GM18868 (cell line): ENCODE measurements at regions not wholly inside any gene's neighbourhood (a gene's known extent, or its start where the extent isn't known, plus 50 kb on each side); places are given as distances from the start of the nearest gene placed in this dataset.

ENCODE experiments used
- ATAC-seq: cut with Tn5 transposase; IDR thresholded peaks from one replicate; pipeline ENCODE4 v1.9.1; 2021; ENCODE audit warnings: mild to moderate bottlenecking, moderate library complexity; ENCODE audit not compliant: unreplicated experiment

DNA sequence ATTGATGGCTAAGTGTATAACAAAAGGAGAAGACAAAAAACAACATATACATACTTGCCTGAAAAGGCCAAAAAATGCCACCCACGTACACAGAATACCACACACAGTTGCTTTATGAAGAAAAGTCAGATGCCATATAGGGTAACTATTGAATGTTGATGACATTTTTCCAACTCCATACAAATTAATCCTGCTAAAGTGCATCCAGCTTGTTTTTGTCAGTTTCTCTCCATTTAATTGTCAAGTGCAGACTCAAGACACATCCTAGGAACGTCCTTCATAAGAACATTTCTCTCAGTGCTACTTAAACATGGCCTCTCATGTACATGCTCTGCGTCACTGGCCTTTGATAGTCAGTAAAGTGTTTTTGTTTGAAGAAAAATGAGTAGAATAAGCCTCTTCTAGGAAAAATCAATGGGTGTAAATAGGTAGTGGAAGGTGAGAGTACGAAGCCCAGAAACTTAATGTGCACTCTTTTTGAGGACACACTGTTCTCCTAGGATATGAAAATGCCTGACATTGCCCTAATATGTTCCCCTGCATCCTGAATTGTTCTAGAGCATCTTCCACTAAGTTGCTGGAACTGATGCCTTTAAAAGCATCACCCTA is 267.4 kb upstream of the ATP11B start:
- ATAC-seq: no peak

DNA sequence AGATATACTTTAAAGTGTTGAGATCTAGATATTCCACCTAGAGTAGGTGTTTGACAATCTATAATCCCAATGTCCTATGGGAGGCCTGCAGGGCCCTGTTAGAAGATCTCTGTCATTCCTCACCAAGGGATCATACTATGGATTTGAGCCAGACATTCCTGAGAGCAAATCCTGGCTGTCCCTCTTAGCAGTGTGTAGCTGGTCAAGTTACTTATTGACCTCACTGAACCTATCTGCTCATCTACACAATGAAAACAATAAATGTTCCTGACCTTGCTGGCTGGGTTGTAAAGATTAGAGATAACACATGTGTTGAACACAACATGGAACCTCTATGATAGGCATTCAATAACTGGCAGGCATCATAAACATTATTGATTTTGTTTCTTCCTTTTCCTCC is 265.6 kb upstream of the ATP11B start:
- ATAC-seq: no peak

DNA sequence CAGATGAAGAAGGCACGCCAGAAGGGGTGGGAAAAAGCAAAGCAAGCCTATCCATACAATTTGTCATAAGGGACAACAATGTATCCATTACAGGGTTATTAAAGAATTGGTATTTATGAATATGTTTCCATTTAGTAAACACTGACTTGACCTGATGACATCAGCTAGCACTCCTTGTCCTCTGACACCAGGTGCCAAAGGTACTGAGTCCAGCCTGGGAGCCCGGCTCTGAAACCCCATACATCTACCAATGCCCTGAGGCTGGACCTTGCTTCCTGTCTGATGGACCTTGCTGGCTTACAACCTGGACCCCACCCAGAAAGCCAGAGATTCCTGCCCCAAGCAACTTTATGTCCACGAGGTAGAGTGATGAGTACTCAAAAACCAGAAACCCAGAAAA is 263.0 kb upstream of the ATP11B start:
- no peak for ATAC-seq

DNA sequence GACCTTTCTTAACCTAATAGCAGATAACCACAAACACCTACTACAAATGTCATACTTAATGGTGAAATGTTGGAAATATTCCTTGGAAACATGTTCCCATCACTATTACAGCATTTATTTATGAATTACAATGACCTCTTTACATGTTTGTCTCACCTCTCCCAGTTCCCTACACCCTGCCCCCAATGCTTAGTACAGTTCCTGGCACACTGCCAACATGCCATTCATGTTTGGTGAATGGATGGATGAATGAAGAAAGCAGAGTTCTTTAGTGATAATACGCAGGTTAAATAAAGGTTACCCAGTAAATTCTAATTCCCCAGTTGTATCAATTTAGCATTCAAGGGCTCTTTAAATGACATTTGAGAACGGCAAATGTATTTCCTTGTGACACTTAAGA is 259.9 kb upstream of the ATP11B start:
- no peak for ATAC-seq

DNA sequence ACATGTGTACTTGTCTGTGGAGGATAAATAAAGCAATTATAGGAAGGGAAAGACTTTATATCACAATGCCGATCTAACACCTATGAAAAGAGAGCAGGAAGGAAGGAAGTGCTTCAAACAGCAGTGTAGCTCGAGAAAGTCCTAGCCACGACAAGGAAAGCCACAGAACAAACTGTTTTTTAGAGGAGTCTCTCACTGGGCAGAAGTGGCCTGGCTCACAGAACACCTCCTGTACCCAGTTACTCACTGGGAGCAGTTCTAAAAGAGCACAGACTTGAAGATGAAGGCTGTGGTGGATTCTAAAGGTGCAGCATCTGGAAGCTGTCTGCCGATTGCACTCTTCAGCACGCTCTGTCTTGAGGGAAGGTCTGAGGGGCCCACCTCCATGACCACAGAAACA is 248.8 kb upstream of the ATP11B start:
- ATAC-seq: no peak

DNA sequence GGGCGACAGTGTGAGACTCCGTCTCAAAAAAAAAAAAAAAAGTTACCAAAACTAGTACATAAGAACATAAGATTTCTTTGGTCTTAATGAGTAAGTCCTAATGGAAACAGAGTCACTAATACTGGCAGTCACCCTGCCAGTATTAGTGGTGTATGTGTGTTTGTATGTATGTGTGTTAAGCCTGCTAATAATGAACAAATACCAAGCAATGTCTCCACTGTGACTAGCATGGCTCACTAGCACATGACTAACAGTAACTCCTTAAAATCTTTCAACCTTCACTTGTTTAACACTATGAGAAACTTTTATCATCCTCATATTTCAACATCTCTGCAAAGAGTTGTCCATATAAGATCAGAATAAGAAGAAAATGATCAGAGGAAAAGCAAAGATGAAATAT is 231.0 kb upstream of the ATP11B start:
- no peak for ATAC-seq

DNA sequence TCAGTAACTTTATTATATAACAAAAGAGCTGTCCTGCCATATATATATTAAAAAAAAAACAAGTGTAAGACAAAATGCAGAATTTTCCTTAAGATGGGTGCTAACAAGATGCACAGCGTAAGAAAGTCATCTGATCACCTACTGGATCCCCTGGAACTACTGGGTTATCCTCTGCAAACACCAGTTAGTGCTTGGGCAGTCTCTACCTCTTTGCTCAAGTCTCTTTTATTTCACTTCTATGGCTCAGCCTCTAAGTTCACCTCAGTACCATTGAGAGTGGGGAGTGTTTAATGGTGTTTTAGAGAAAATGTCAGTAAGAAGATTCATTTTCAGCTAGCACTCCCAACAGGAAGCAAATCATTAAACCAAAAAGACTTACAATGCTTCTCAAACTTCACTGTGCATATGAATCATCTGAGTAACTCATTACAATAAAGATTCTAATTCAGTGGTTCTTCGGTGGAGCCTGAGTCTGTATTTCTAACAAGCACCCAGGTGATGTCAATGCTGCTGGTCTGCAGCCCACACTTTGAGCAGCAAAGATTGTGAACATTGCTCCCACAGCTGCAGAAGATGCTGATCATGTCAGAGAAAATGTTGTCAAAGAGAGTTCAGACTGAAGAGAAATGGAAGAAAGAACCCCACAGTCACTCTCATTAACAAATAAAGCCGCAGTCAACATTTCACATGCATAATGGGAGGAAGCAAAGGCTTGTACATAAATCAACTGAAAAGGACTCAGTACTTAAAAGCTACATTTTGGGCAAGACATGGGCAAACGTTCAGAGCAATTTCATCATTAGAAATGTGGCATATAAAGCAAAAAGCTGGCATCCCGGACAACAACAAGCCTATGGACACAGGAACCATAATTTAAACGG is 227.1 kb upstream of the ATP11B start:
- ATAC-seq: no peak

DNA sequence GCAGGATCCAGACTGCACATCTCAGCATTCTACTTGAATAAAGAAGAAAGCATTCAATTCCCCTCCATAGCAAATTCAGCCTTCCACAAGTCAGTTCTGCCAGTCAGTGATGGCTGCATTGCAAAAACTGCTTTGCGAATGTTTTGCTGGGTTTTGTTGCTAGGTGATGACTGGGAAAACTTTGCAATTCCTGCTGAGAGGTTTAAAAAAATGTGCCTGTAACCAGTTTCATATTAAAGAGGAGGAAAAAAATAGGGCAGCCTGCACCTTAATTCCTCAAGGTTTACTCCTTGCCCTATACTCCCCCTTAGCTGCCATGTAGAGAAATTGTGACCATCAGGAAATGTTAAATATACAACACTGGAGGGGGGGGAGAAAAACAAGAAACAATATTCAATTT is 225.6 kb upstream of the ATP11B start:
- ATAC-seq: no peak

DNA sequence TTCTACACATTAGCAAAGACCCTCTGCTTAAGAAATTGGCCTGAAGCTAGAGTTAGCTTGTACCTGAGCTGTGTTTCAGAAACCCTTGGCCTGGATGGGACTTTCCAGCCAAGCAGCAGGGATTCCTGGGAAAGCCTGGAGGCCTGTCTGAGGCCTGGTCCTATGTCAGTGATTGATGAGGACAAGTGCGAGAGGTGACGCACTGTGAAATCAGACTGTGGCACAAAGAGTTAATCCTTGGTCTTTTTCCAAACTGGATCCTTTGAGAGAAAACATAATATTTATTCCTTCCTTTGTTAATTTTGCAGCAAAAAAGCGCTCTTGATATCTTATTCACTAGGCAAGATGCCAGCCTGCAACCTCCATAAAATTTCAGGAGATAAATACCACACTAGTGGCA is 225.0 kb upstream of the ATP11B start:
- no peak for ATAC-seq

DNA sequence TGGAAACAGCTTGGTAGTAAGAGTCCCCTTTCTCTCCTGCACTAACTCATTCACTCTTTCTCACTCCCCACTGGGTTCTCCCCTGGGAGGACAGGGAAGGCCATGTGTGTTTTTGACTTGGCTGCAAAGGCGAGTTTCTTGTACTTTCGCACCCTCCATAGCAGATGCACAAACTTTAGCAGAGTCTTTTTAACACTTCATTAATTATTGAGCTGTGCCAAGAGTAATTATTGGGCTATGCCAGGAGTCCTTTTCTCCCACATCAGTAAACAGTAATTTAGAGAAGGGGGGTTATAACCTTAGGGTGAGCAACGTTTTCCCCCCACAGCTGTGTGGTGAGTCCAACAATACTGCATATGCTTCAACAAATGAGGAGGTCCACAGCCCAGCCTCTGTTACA is 224.4 kb upstream of the ATP11B start:
- no peak for ATAC-seq

DNA sequence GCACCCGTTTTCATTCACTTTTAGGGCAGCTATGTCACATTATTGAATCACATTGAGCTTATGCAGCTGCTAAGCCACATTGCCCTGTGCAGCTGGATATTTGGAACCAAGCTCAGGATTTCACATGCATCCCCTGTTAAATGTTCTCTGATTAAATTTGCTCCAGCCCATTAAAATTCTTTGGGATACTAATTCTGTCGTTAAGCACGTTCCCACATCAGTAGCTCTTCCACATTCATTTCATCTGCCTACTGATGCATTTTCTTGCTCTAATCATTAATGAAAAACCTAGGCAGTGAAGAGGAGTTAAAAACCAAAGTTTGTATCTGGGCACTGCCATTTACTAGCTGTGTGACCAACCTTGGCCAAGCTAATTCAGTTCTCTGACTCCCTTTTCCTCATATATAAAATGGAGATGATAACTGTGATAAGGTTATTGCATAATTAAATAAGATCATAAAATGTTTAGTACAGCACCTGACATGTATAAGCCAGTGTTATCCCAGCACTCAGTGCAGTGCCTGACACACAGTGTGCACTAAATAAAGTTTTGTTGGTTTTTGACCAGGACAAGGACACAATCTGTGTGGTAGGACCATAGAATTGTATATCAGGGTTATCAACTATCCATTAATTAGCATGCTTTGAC is 222.2 kb upstream of the ATP11B start:
- ATAC-seq: no peak

DNA sequence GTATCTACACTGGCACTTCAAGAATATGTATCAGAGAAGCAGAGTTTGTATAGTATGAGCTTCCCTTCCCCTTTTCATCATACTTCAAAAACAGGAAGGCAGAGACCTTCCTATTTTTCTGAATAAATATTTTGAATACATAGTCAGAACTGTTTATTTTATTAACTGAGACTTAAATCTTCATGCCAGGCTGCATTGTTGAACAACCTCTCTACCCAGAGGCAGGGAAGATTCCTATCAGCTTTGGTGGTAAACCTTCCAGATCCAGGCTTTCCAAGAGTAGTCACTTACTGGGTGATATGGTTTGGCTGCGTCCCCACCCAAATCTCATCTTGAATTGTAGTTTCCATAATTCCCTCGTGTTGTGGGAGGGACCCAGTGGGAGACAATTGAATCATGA is 217.4 kb upstream of the ATP11B start:
- ATAC-seq: no peak

DNA sequence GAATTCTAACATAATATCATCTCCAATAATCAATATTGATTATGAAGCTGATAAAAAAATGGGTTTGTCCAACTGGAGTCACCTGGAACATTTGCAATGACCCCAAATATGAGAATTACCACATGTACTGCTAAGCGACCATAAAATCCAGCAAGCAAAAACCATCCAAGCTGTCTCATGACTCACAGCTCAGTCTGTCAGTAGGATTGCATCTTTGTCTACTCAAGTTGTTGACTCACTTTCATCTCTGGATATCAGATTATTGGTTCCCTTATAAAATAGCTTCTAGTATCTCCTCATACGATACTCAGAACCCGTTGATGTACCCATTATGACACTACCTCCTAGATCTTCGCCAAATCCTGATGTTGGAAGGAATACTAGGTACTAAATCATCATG is 209.8 kb upstream of the ATP11B start:
- ATAC-seq: no peak

DNA sequence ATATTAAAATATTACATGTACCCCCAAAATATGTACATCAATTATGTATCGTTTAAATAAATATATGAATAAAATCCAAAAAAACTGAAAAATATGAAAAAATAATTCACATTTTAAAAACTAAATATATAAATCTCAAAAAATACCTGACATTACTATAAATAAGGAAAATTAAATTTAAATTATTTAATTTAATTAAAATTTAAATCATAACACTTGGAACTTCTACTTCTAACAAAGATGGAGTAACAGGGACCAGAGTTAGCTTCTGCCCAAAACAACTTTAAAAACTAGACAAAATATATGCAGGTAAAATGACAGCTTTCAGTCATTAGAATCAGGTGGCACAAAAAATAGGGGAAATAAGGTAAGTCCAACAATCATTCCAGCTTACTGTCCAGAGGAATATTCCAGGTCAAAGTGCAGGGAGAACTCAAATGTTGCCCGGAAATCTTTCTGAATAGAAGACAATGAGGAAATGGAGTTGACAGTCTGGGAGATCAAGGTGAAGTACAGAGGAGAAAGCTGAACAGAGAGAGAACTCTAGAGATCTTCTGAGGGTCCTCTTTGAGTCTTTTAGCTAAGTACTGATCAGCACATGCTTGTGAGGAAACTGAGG is 207.7 kb upstream of the ATP11B start:
- ATAC-seq: no peak

DNA sequence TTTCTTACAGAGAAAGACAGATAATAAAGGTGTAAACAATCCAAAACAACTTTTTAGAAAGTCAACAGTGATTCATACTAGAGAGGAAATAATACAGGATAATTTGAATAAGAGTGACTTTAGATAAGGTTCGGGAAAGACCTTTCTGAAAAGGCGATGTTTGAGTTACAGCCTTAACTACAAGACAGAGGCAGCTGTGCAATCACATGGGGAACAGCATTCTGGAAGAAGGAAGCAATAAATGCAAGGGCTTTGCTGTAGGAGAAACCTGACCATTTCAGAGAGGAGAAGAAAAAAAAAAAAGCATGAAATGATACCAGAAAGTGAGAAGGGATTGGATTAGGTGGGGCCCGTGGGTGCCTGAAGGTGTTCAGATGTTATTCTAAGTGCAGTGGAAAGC is 200.6 kb upstream of the ATP11B start:
- ATAC-seq: no peak

DNA sequence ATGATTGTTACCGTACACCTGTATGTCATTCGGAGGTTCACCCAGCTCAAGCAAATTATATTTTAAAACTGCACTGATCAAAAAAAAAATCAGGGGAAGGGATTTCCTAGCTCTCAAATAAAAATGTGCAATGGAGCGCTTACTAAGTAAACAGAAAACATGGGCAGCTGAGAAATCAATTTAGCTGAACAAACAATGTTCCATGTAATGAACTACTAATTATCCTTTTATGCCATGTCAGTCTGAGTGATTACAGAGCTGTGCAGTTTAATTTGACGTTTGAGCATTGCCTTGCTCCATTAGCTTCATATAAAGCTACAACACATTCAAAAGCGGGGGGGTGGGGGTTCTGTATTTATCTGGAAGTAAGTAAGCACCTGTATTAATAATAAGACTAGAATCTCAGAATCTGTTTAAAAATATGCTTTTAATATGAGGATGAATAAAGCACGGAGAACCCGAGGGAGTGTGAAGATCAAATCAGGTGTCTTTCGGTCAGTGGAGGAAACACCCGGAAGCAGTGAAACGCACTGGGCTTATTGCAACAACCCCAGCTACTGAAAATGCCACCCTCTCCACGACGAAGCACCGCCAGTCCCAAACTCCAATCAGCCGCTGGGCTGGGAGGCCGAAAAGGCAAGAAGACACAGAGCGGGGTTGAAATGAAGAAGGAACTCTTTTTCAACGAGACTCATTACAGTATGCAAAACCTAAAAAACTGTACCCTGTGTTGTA is 196.5 kb upstream of the ATP11B start:
- ATAC-seq: no peak

DNA sequence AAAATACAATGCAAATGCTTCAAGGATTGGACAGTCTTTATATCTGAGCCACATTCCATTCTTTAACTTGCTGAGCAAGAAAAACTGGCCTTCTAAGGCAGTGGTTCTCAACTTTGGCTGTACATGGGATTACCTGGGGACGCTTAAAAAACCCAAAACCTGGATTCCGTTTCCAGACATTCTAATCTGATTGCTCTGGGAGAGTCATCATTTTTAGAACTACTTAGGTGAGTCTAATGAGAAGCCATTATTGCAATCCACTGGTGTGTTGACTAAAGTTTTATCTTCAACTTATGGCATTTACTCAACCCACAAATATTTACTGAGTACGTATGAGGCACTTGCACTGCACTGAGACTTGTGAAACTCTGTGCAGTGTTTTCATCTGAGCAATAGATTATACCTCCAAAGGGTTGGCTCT is 195.7 kb upstream of the ATP11B start:
- ATAC-seq: no peak

DNA sequence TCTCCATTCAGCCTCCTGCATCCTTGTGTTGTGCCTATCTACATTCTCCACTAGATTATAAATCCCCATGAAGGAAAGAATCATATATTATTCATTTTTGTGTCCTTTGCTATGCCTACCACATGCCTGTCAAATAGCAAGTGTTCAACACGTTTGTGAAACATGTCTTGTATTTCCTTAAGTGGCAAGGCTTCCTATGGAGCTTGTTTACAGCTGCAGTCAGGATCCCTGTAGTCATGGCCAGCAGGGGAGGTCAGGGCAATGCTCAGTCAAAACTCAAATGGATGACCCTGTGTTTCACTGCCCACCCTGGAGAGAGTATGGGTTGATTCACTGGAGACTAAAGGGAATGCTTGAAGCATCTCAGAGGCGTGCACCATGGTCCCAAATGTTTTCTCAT is 191.7 kb upstream of the ATP11B start:
- ATAC-seq: no peak

DNA sequence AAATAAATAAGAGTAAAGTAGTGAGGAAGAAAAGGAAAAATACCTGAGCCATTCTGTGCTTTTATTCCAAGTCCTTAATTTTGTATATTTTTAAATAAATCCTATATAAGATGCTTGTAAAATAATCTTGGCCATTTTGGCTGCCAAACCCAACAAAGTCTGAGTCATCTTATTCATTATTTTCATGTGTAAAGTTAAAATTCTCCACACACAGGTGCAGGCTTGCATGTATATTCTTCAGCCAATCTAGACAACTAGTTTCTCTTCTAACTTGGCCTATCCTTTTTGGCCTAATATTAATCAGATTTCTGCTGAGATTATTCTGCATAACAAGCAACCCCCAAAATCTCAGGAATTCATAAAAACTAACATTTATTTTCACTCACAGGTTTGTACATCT is 189.8 kb upstream of the ATP11B start:
- ATAC-seq: no peak

DNA sequence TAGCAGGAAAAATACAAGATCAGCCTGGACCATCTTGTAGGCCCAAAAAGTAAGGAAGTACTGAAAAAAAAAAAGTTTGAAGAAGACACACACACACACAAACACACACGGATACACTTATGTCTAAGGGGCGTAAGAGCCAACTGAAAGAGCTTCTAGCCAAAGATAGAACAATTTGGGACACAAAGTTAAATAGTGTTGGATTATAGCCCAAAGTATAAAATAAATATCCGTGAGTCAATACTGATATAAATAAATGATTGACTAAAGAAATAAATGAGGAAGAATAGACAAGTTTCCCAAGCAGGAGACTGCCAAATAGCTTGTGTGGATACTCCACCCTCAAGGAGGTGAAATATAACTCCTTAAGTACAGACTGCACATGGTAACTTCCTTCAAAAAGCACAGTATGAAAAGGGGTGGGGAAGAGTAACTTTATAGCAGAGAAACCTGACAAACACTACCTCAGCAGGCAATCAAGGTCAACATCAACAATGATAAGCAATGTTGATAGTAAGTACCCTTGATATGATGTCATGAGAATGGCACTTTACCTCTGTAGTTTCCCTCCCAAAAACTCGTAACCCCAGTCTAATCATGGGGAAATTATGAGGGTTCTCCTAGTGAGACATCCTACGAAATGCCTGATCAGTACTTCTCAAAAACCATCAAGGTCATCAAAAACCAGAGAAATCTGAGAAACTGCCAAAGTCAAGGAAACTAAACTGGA is 187.3 kb upstream of the ATP11B start:
- ATAC-seq: no peak
